ENCODE measurements at regions not wholly inside any gene's neighbourhood (a gene's known extent, or its start where the extent isn't known, plus 50 kb on each side); places are given as distances from the start of the nearest gene placed in this dataset.

GRCh38 chr3:177435301-177435700, 238.0 kb upstream of the TBL1XR1 start:
- H3K27me3 ChIP-seq (ENCODE audit: insufficient read depth, low read length) = no peaks in the 10 kb centered on the region
- H2AFZ ChIP-seq (ENCODE audit: low read length) = no peak overlapping the region
- H3K9me3 ChIP-seq (ENCODE audit: low read depth, low read length) = no peaks in the 10 kb centered on the region
- no peaks in the 10 kb centered on the region for H3K4me1 ChIP-seq (ENCODE audit: insufficient read depth, low read length)
- no peak for TF ChIP-seq CTCF (IDR thresholded peaks at IDR 0.05; ENCODE audit: extremely low read depth, low read depth, low read length)
- no peaks in the 10 kb centered on the region for H3K36me3 ChIP-seq (ENCODE audit: insufficient read depth, low read length)
- DNase-seq (ENCODE audit: insufficient read length, low spot score, missing footprints) = no peak
- no peaks in the 10 kb centered on the region for H4K20me1 ChIP-seq (ENCODE audit: insufficient read depth, low read length)
- no peak overlapping the region for H3K27ac ChIP-seq (ENCODE audit: low read depth, low read length)
- no peak overlapping the region for H3K4me3 ChIP-seq (ENCODE audit: insufficient read depth, low read length)
- H3K79me2 ChIP-seq (ENCODE audit: insufficient read depth, low read length) = no peaks in the 10 kb centered on the region
- no peak overlapping the region for H3K4me2 ChIP-seq (ENCODE audit: insufficient read depth, low read length)

- TF ChIP-seq CTCF (IDR thresholded peaks at IDR 0.05; ENCODE audit: extremely low read depth, low read depth, low read length) = no peak
- no peak overlapping the region for H2AFZ ChIP-seq (ENCODE audit: low read length)
Observed at GRCh38 chr3:177437513-177438337, 240.4 kb upstream of the TBL1XR1 start.

GRCh38 chr3:177438596-177439220, 241.4 kb upstream of the TBL1XR1 start:
- no peaks in the 10 kb centered on the region for H3K79me2 ChIP-seq (ENCODE audit: insufficient read depth, low read length)
- H3K9me3 ChIP-seq (ENCODE audit: low read depth, low read length) = no peaks in the 10 kb centered on the region
- no peak for DNase-seq (ENCODE audit: insufficient read length, low spot score, missing footprints)
- H3K27ac ChIP-seq (ENCODE audit: low read depth, low read length) = no peak overlapping the region
- no peaks in the 10 kb centered on the region for H3K27me3 ChIP-seq (ENCODE audit: insufficient read depth, low read length)
- no peak for TF ChIP-seq CTCF (IDR thresholded peaks at IDR 0.05; ENCODE audit: extremely low read depth, low read depth, low read length)
- no peaks in the 10 kb centered on the region for H3K36me3 ChIP-seq (ENCODE audit: insufficient read depth, low read length)
- peaks cover 6% of the 10 kb centered on the region for H3K4me1 ChIP-seq (ENCODE audit: insufficient read depth, low read length)
- no peak overlapping the region for H2AFZ ChIP-seq (ENCODE audit: low read length)
- H4K20me1 ChIP-seq (ENCODE audit: insufficient read depth, low read length) = no peaks in the 10 kb centered on the region
- H3K4me3 ChIP-seq (ENCODE audit: insufficient read depth, low read length) = no peak overlapping the region
- H3K4me2 ChIP-seq (ENCODE audit: insufficient read depth, low read length) = no peak overlapping the region

More at GRCh38 chr3:177437513-177438337, 240.4 kb upstream of the TBL1XR1 start:
- DNase-seq (ENCODE audit: insufficient read length, low spot score, missing footprints) = no peak
- Histone ChIP-seq H3K79me2 (ENCODE audit: insufficient read depth, low read length) (no peaks in the 10 kb centered on the region), H3K27ac (ENCODE audit: low read depth, low read length) (no peak overlapping the region), H3K4me2 (ENCODE audit: insufficient read depth, low read length) (no peak overlapping the region), H3K9me3 (ENCODE audit: low read depth, low read length) (no peaks in the 10 kb centered on the region), H3K4me3 (ENCODE audit: insufficient read depth, low read length) (no peak overlapping the region), H3K36me3 (ENCODE audit: insufficient read depth, low read length) (no peaks in the 10 kb centered on the region), H3K4me1 (ENCODE audit: insufficient read depth, low read length) (no peaks in the 10 kb centered on the region), H3K27me3 (ENCODE audit: insufficient read depth, low read length) (no peaks in the 10 kb centered on the region), H4K20me1 (ENCODE audit: insufficient read depth, low read length) (no peaks in the 10 kb centered on the region)

GRCh38 chr3:177439694-177440269, 242.5 kb upstream of the TBL1XR1 start:
- H3K27me3 ChIP-seq (ENCODE audit: insufficient read depth, low read length) = no peaks in the 10 kb centered on the region
- no peaks in the 10 kb centered on the region for H3K36me3 ChIP-seq (ENCODE audit: insufficient read depth, low read length)
- no peak overlapping the region for H3K4me2 ChIP-seq (ENCODE audit: insufficient read depth, low read length)
- no peak for TF ChIP-seq CTCF (IDR thresholded peaks at IDR 0.05; ENCODE audit: extremely low read depth, low read depth, low read length)
- no peak overlapping the region for H3K27ac ChIP-seq (ENCODE audit: low read depth, low read length)
- no peak overlapping the region for H2AFZ ChIP-seq (ENCODE audit: low read length)
- H3K4me1 ChIP-seq (ENCODE audit: insufficient read depth, low read length) = peaks cover 6% of the 10 kb centered on the region
- no peak overlapping the region for H3K4me3 ChIP-seq (ENCODE audit: insufficient read depth, low read length)
- H3K79me2 ChIP-seq (ENCODE audit: insufficient read depth, low read length) = no peaks in the 10 kb centered on the region
- DNase-seq (ENCODE audit: insufficient read length, low spot score, missing footprints) = no peak
- H3K9me3 ChIP-seq (ENCODE audit: low read depth, low read length) = no peaks in the 10 kb centered on the region
- H4K20me1 ChIP-seq (ENCODE audit: insufficient read depth, low read length) = no peaks in the 10 kb centered on the region

Data from osteoblast (primary cell).